Tibial nerve (tissue), 4 donors: ENCODE measurements at regions not wholly inside any gene's neighbourhood (a gene's known extent, or its start where the extent isn't known, plus 50 kb on each side); places are given as distances from the start of the nearest gene placed in this dataset.

Experiments
- DNase-seq, 2 donors: peaks; one replicate each; pipeline ENCODE4 v3.0.0-alpha.2; 2019; ENCODE audit warnings: low spot score in 2 of 2
- H3K27ac ChIP-seq, 4 donors: fragments of 200-600 bp; sonication (generic) in 3 of 4; one replicate each; pipeline ENCODE4 v1.5.1; 2017 to 2019; ENCODE audit warnings: mild to moderate bottlenecking in 1 of 4
- H3K27me3 ChIP-seq, 2 donors: fragments of 200-600 bp; sonication (generic) in 1 of 2; one replicate each; pipeline versions ENCODE4 v1.5.1 to v1.6.0; 2017 to 2019
- H3K36me3 ChIP-seq, 3 donors: fragments of 200-600 bp; sonication (generic); one replicate each; pipeline ENCODE4 v1.5.1; 2018 to 2019
- H3K4me1 ChIP-seq, 4 donors: fragments of 200-600 bp; sonication (generic) in 3 of 4; one replicate each; pipeline ENCODE4 v1.5.1; 2017 to 2019
- H3K4me3 ChIP-seq, 4 donors: fragments of 200-600 bp; sonication (generic) in 3 of 4; one replicate each; pipeline ENCODE4 v1.5.1; 2017 to 2019; ENCODE audit warnings: mild to moderate bottlenecking in 1 of 4, moderate library complexity in 1 of 4
- H3K9me3 ChIP-seq, 4 donors: fragments of 200-600 bp; sonication (generic) in 3 of 4; one replicate each; pipeline ENCODE4 v1.5.1; 2017 to 2019
- EP300 ChIP-seq, 2 donors: sonication (generic); formaldehyde crosslinking; IDR thresholded peaks; one replicate each; pipeline ENCODE4 v1.6.1; 2017; ENCODE audit warnings: antibody characterized with exemption in 2 of 2, mild to moderate bottlenecking in 1 of 2
- POLR2A ChIP-seq, 2 donors: fragments of 450-650 bp; IDR thresholded peaks; one replicate each; pipeline ENCODE4 v1.6.1; 2017; ENCODE audit warnings: antibody characterized with exemption in 2 of 2, mild to moderate bottlenecking in 2 of 2, moderate library complexity in 2 of 2
- WGBS, 2 donors: methylation state at CpG; one replicate each; pipeline ENCODE4 v1.1.5; 2018; 5-methylcytosine and 5-hydroxymethylcytosine counted together
- TF ChIP-seq, protein P1 (sequence below), 5 experiments: fragments of 200-600 bp in 3 of 5; fragments of 450-650 bp in 2 of 5; sonication (generic) in 3 of 5; IDR thresholded peaks; one replicate each; pipeline ENCODE4 v1.5.1; 2016 to 2019; ENCODE audit warnings: antibody characterized with exemption in 5 of 5, mild to moderate bottlenecking in 3 of 5, moderate library complexity in 2 of 5

DNA sequence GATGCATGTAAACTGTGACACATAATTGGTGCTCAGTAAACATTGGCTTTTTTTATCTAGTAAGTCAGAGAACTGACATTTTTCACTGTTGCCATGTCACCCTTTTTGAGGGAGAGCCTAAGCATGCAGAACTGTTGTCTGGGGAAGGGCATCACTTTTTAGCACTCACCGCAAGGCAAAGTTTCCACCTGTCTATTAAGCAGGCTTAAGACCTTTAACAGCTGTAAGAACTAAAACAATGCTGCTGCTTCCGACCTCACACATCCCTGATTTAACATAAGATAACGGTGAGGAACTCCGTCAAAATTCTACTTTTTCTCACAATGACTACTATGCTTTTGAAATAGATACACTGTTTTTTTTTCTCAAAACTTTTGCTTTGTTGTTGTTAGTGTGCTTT, 554.8 kb downstream of the NUF2 start:
- 80 to 84% methylated on average over 4 of the region's 4 CpGs for WGBS, 2 donors

DNA sequence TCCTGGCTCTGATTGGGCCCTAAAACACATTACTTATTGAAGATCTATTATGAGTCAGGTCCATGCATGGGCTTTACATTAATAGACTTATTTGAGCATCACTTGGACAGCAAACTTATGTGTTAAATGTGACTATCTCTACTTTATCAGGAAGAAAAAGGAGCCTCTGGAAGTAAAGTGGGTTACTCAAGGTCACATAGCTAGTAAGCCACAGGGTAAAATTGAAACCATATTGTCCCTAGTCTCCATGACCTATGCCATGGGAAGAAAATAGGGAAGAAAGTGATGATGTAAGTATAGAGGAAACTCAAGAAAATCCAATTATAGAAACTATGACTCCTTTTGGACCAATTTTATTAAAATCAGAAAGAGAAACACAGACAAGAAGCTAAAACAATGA, 555.3 kb downstream of the NUF2 start:
- Histone ChIP-seq H3K27ac (no peak overlapping the region), H3K9me3 (no peaks in the 10 kb centered on the region), H3K4me3 (no peak overlapping the region), H3K36me3 (no peaks in the 10 kb centered on the region), H3K27me3 (no peaks in the 10 kb centered on the region), H3K4me1 (peaks cover 0 to 17% (median 3%) of the 10 kb centered on the region in 4 donors)
- TF ChIP-seq, protein P1, sequence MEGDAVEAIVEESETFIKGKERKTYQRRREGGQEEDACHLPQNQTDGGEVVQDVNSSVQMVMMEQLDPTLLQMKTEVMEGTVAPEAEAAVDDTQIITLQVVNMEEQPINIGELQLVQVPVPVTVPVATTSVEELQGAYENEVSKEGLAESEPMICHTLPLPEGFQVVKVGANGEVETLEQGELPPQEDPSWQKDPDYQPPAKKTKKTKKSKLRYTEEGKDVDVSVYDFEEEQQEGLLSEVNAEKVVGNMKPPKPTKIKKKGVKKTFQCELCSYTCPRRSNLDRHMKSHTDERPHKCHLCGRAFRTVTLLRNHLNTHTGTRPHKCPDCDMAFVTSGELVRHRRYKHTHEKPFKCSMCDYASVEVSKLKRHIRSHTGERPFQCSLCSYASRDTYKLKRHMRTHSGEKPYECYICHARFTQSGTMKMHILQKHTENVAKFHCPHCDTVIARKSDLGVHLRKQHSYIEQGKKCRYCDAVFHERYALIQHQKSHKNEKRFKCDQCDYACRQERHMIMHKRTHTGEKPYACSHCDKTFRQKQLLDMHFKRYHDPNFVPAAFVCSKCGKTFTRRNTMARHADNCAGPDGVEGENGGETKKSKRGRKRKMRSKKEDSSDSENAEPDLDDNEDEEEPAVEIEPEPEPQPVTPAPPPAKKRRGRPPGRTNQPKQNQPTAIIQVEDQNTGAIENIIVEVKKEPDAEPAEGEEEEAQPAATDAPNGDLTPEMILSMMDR (IDR thresholded peaks at IDR 0.05): no peak
- TF ChIP-seq EP300 (IDR thresholded peaks at IDR 0.05): no peak
- TF ChIP-seq POLR2A (IDR thresholded peaks at IDR 0.05): no peak
- no peak for DNase-seq

More for the DNA sequence above, 554.8 kb downstream of the NUF2 start:
- Histone ChIP-seq H3K9me3 (no peaks in the 10 kb centered on the region), H3K27me3 (no peaks in the 10 kb centered on the region), H3K4me3 (no peak overlapping the region), H3K4me1 (peaks cover 0 to 17% (median 3%) of the 10 kb centered on the region in 4 donors), H3K36me3 (no peaks in the 10 kb centered on the region), H3K27ac (no peak overlapping the region)
- DNase-seq: no peak
- TF ChIP-seq EP300 (IDR thresholded peaks at IDR 0.05) (no peak), POLR2A (IDR thresholded peaks at IDR 0.05) (no peak)
- TF ChIP-seq, protein P1 (IDR thresholded peaks at IDR 0.05): no peak

DNA sequence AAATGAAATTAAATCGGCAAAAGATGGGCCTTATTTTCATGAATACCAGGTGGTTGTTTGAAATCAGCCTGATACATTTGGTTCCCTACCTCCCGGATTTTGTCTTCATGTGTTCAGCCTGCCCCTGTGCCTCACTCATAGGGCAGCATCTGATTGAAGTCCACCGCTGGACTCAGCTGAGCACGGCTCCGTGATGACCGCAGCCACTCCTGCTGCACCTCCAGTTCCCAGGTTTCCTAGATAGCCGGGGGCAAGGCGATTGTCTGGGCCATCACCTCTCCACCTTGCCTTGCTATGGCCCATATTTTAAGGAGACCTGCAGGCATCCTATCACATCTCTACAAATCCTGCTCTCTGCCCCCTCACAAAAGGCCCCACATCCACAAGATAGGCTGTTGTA, 563.8 kb downstream of the NUF2 start:
- Histone ChIP-seq H3K36me3 (no peaks in the 10 kb centered on the region), H3K4me1 (no peaks in the 10 kb centered on the region), H3K9me3 (no peaks in the 10 kb centered on the region), H3K27me3 (no peaks in the 10 kb centered on the region), H3K27ac (no peak overlapping the region), H3K4me3 (no peak overlapping the region)
- TF ChIP-seq POLR2A (IDR thresholded peaks at IDR 0.05) (no peak), EP300 (IDR thresholded peaks at IDR 0.05) (no peak)
- TF ChIP-seq, protein P1 (IDR thresholded peaks at IDR 0.05): no peak
- WGBS, 2 donors: 86 to 87% methylated on average over 8 of the region's 8 CpGs
- no peak for DNase-seq

DNA sequence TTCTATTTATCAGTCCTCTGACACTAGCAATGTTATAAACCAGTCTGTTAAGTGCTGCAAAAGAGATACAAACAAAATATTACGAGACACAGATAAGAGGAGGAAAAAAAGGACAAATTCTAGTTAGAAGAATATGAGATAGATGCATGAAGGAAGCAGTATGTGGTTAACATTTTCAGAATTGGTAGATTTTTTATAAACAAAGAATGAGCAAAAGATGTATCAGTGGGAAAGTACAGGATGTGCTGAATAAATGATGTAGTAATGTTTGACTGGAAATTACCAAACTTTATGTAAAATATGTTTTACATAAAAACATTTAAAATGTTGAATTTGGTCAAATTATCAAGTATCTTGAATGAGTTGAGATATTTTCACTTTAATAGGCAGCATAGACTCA, 574.2 kb downstream of the NUF2 start:
- WGBS, 2 donors: 73 to 74% methylated on average over 1 of the region's 1 CpG
- H3K27me3 ChIP-seq: no peaks in the 10 kb centered on the region

DNA sequence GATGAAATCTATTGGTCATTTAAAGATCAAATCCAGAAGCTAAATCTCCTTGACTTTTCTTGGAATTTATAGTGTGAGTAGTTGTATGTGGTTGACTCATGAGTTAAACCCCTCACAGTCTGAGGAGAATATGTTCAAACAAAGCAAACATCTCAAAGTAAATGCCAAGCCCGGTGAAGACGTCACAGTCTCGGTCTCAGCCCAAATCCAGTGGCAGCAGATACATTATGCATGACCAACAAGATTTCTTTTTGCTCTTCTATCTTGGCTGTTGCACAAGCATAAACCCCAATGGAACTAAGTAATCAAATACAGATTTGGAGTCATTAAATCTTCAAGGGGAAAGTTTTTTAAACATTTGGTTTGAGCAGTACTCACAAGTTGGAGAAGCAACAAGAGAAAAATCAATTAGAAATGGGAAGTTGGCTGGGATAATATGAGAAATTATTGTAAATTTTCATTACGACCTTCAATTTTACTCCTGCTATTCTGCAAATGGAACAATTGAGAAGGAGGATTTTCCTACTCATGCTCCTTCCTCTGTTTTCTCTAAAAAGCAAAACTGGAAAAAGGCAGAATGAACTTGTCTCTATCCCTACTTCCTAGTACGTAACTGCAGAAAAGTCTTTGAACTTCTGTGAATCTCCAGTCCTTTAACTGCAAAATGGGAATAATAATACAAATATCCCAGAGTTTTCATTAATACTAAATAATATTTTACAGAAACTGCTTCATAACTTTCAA, 575.8 kb downstream of the NUF2 start:
- H3K27ac ChIP-seq: no peak overlapping the region
- 55 to 57% methylated on average over 5 of the region's 5 CpGs for WGBS, 2 donors
- no peak overlapping the region for H3K4me3 ChIP-seq
- TF ChIP-seq, protein P1 (IDR thresholded peaks at IDR 0.05): no peak
- no peak for TF ChIP-seq EP300 (IDR thresholded peaks at IDR 0.05)
- TF ChIP-seq POLR2A (IDR thresholded peaks at IDR 0.05): no peak
- H3K27me3 ChIP-seq: no peaks in the 10 kb centered on the region
- no peak for DNase-seq
- H3K36me3 ChIP-seq: no peaks in the 10 kb centered on the region
- H3K4me1 ChIP-seq: no peaks in the 10 kb centered on the region
- H3K9me3 ChIP-seq: no peaks in the 10 kb centered on the region

More for the DNA sequence above, 574.2 kb downstream of the NUF2 start:
- Histone ChIP-seq H3K36me3 (no peaks in the 10 kb centered on the region), H3K4me1 (no peaks in the 10 kb centered on the region), H3K4me3 (no peak overlapping the region), H3K27ac (no peak overlapping the region), H3K9me3 (no peaks in the 10 kb centered on the region)
- TF ChIP-seq, protein P1 (IDR thresholded peaks at IDR 0.05): no peak
- TF ChIP-seq POLR2A (IDR thresholded peaks at IDR 0.05): no peak
- TF ChIP-seq EP300 (IDR thresholded peaks at IDR 0.05): no peak
- no peak for DNase-seq
